GM21529 (cell line): ENCODE measurements at regions not wholly inside any gene's neighbourhood (a gene's known extent, or its start where the extent isn't known, plus 50 kb on each side); places are given as distances from the start of the nearest gene placed in this dataset.

Experiments used
- ATAC-seq: cut with Tn5 transposase; IDR thresholded peaks from one replicate; pipeline ENCODE4 v1.9.1; 2021; ENCODE audit not compliant: unreplicated experiment

DNA sequence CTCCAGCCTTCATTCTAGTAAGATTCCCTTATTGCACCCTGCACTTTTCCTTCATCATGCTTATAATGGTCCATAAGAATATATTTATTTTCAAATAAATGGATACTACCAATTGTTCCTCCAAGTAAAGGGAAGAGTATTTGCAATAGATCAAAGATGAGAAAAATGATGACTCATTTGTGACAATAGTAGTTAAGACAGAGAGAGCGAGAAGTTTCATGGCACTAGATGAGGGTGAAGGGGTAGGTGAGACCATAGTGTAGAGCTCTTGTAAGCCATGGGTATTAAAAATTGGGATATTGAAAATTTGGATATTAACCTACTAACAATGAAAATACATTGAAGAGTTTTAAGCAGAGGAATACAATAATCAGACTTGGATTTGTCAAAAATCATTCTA lies 404.6 kb downstream of the EFNA5 start:
- no peak for ATAC-seq

- no peak for ATAC-seq
These were observed 405.5 kb downstream of the EFNA5 start for GRCh38 chr5:107265193-107265592.

- ATAC-seq: peak; percentile 93
These were observed 407.2 kb downstream of the EFNA5 start for GRCh38 chr5:107263387-107264018.

- no peak for ATAC-seq
These were observed 412.7 kb downstream of the EFNA5 start for GRCh38 chr5:107257885-107258520.

DNA sequence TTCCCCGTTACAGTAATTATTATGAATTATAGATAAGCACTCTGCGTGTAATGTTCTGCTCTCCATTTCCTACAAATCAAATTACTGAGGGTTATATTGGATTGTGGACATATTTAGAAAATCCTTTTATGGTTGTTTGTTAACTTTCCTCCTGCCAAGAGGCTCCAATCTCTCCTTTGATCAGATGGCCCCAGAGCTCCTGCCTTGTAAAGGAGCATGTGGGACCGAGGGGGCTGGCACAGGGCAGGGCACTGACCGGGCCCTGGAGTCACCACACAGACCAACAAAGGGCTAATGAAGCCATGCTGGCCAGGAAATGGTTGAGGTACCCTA lies 415.9 kb downstream of the EFNA5 start:
- no peak for ATAC-seq

DNA sequence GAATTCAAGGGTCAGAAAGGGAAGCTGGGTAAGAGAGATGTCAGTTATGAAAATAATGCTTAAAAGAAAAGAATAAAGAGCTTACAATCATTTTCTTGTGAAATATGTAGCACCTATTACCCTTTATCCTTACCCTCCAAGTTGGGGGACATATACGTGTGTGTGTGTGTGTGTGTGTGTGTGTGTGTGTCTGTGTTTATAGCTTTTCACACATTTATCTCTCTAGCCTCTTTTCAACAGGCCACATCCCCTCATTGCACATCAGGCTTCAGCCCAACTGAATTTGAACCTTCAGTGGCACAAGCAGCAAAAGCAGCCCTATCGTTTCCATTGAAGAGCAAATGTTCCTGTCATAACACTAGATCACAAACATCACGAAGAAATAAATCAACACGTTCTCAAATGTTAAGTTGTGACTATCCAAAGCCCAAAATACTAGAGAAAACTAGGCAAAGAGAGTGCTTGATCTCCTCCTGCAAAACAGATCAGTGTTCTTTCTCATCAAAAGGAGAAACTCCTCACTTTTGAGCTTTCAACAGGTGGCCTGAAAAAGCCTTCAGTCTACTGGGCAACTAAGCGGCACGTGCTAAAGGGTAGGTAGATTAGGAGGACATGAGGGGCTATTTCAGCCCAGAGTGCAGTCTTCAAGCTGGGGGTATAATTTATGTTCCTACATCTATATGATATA lies 416.4 kb downstream of the EFNA5 start:
- ATAC-seq: no peak

DNA sequence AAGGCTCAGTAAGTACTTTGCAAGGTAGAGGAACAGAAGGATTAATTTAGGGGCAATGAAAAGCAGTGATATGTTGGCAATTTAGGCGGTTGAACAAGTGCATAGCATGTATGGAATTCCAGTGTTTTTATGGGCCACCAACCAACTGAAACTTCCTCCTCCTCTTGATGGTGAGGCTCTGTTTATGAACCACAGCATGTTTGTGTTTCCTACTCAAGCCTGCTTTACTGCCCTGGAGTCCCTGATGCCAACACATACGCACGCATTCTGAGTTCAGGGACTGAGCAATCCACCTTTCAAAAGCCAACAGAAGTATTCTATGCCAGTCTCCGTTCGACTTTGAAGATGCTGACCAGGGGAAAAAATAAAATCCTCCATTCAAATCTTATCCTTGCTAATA lies 417.5 kb downstream of the EFNA5 start:
- ATAC-seq: no peak

DNA sequence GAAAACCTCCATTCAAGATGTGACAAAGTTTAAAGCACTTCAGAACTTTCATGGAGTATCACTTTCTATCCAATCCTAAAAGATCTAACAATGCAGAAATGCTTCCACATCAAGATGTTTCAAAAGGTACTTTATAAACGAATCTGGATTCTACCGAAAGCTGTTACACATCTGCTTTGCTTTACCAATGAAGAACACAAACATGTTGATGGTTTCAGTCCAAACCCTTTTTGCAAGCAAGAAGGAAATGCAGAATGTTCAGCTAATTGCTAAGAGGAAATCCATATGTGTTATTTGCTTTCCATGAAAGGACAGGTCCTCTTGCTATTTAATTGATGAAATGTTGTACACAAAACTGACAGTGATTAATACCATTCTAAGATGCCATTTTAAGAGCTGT lies 419.6 kb downstream of the EFNA5 start:
- no peak for ATAC-seq

DNA sequence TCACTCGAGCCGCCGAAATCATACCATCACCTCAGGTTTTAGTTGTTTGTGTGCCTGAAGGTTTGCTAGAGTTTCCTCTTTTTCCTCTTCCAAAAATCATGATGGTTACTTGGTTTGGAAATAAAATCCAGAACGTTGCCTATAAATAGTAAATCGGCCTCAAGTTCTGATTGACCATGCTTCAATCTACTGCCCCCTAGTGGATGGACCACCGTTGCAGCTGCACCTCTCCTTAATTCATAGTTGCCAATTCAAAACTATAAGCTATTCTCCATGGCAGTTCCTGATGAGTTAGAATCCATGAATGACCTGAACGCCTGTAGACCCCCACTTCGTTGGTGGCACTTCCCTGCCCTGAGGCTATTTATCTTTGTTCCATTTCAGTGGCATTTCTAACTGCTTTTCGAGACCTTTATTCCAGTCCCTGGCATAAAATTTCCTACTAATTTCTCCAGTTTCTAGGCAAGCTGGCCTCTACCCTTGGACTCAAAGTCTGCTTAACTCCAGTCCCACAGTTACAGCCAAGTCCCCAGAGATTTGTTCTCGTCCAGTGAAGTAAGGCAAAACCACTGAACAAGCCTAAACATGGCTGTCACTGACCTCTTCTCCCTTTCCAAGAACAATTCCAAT lies 422.6 kb downstream of the EFNA5 start:
- peak; percentile 80 for ATAC-seq

DNA sequence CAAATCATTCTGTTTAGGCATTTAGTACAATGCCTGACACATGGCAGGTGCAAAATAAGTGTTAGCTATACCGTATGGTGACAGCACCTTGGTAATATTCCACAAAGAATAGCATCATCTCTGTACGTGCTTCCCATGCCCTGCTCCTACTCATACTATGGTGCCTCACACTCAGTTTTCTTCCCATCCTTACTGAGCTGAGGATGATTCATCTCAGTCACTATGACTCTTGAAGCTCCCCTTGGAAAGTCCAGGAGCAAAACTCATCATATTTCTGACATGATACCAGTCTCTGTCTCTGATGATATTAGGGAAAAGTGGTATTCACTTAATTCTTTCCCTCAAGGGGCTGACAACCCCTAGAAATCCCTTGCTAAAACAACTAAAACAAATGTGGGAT lies 423.3 kb downstream of the EFNA5 start:
- ATAC-seq: no peak

GRCh38 chr5:107243220-107243579 lies 427.5 kb downstream of the EFNA5 start:
- ATAC-seq: no peak

DNA sequence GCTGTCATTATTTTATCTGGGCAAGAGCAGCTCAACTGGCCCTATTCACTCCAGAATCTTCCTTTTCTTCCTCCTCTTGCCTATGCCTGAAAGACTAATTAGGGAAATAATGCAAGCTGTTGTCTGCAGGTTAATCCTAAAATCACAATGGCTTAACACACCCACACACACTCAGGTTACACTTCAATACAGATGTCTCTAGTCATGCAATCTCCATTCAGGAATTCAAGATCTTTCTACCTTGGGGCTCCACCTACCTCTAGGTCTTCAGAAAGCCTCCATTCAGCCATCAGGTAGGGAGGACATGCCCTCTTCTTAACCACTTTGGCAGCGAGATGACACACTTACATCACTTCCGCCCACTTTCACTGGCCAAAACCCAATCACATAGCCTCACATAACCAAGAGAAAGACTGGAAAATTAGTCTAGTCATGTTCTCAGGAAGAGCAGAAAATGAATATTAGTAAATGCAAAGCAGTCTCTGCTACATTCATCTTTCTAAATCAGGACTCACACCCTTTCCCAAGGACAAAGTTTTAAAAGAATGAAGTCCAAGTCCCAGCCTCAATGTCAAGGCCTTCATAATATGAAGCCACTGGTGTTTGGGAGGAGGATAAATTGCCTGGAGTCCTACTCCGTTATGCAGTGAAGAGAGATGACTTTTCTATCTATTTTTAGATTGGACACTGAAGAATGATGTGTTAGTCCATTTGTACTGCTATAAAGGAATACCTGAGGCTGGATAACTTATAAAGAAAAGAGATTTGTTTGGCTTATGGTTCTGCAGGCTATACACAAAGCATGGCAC lies 428.1 kb downstream of the EFNA5 start:
- no peak for ATAC-seq

DNA sequence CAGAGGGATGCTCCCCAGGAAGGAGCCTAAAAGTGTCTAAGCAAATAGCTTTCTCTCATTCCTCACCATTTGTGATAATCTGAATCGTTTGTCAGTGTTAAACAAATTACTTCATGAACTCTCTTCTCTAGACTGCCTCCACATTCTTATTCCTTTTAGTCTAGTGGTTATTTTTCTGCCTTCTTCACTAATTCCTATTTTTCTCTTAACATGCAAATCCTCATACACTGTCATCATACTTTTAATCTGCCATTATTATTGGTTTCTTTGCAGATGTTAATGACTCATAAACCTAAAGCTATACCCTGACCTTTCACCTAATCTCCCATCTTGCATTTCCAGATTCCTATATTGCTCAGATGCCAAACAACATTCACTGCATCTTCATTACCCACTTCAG lies 428.9 kb downstream of the EFNA5 start:
- ATAC-seq: no peak

GRCh38 chr5:107235167-107235566 lies 435.6 kb downstream of the EFNA5 start:
- ATAC-seq: no peak

- ATAC-seq: no peak
These were observed 437.9 kb downstream of the EFNA5 start for GRCh38 chr5:107232788-107233187.

DNA sequence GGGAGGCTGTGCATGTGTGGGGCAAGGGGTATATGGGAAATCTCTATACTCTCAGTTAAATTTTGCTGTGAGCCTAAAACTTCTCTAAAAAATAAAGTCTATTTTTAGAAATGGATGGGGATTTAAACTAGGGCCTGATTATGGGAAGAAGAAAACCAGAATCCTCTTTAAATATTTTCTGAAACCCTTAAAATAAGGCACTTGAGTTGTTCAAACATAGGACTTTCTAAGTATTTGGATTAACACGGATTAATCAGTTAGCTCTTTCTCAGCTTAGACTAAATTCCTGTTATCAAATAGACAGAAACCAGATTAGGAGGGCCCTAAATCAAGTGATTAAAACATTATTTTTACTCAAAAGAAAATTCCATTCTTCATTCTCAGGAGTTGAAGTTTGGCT lies 438.4 kb downstream of the EFNA5 start:
- no peak for ATAC-seq

- ATAC-seq: no peak
These were observed 439.5 kb downstream of the EFNA5 start for GRCh38 chr5:107231191-107231590.

DNA sequence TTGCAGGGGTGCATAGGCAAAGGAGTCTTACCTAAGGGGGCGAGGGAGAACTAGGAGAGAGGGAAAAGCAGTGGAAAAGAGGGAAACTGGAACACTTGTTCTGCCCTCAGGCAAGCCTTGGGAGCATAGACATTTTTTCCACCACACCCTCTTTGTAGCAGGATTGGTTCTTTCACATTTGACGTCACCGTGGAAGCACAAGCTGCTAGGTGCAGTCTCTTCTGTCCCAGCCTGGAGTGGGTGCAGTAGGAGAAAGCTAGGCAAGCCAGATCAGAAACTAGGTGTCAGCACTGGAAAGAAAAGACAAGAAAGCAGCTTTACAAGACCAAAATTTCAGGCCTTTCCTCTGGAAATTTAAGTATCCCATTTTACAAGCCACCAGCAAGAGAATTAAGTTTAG lies 440.4 kb downstream of the EFNA5 start:
- no peak for ATAC-seq

DNA sequence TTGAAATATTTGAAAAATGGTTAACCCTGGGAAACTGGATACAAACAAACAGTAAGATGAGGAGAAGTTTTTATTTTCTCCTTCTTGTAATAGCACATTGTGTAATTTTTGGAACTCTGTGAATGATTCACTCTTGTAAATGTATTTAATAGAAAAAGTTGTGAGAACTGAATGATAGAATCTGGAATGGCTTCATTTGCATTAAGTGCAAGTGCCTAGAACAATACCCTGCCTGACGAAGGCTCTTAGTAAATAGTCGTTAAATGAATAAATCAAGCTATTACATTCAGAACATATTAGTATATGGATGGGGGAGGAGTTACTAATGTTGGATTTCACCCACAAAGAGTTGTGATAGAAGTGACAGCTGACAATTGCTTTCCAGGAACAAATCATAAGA lies 442.5 kb downstream of the EFNA5 start:
- ATAC-seq: no peak

- ATAC-seq: no peak
These were observed 446.5 kb downstream of the EFNA5 start for GRCh38 chr5:107224272-107224671.

GRCh38 chr5:107223066-107223465 lies 447.7 kb downstream of the EFNA5 start:
- no peak for ATAC-seq
